ENCODE measurements at regions not wholly inside any gene's neighbourhood (a gene's known extent, or its start where the extent isn't known, plus 50 kb on each side); places are given as distances from the start of the nearest gene placed in this dataset.

GRCh38 chr3:72630969-72631344 lies 217.3 kb downstream of the SHQ1 start:
- peak; percentile 27 for DNase-seq (ENCODE audit: low read depth)
- TF ChIP-seq CTCF (conservative IDR thresholded peaks at IDR 0.05; ENCODE audit: low read depth, low read length), result no peak
- H3K4me3 ChIP-seq (ENCODE audit: low read depth, low read length), result no peak overlapping the region

DNA sequence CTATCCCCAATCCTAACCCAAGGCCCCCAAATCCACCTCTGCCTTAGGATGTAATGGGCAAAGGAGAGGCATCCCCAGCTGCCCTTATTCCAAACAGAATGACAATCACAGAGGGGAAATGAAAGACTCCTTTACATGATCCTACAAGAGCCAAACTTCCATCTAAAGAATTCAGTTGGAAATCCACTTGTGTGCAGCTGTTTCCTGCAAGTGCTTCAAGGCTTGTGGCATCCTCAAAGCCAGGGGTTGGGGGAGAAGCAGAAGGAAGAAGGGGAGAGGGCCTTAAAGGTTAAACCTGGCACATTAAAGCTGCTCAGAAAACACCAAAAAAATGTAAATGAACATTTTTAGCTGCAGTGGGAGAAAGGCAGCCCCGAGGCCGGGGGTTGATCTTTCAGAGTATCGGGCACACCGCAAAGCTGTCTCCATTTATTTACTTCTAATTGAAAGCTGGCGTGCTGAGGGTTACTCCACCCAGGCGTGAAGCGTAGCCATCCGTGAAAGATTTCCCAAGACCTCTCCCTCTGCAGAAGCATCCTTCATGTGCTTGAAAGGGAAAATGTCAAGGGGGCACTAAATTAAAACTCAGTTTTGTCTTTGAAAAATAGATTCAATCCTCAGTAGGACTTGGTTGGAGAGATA lies 217.8 kb downstream of the SHQ1 start:
- peak; percentile 49 for DNase-seq (ENCODE audit: low read depth)
- no peak overlapping the region for H3K4me3 ChIP-seq (ENCODE audit: low read depth, low read length)
- TF ChIP-seq CTCF (conservative IDR thresholded peaks at IDR 0.05; ENCODE audit: low read depth, low read length), result no peak

DNA sequence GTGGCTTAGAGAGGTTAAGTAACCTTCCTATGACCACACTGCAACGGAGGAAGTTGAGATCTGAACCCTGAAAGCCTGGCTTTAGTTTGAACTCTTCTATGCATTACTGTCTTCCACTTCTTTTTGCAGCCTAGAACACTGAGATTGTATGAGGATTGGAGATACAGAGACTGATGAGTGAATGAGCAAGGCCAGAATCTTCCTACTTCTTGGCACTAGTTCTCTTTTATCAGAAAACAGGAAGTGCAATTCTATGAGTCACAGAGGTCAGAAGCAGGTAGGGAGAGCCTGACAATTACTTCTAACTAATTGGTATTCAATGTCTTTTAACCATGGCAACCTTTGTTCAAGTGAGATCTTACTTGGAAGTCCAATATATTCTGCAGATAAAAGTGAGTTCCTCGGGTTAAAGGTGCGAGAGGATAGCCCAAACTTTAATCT lies 219.0 kb downstream of the SHQ1 start:
- no peak overlapping the region for H3K4me3 ChIP-seq (ENCODE audit: low read depth, low read length)
- TF ChIP-seq CTCF (conservative IDR thresholded peaks at IDR 0.05; ENCODE audit: low read depth, low read length), result no peak
- peak; percentile 33 for DNase-seq (ENCODE audit: low read depth)

DNA sequence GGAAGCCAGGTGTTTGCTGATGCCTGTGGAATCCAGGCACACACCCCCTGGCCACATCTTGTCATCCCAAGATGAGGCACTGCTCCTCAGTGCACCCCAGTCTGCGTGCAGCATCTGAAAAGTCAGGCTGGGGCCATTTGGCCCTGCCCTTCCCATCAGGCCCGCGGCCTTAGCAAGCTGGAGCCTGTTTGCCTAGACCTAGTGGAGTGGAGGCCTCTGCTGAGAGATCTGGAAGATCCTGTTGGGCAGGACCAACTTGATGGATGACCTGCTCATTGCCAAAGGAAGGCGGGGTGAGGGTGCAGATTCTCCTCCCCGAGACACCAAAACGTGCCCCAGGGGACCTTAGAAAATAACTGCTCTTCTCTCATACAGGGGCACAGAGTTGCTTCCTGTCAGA lies 220.2 kb downstream of the SHQ1 start:
- no peak for DNase-seq (ENCODE audit: low read depth)
- TF ChIP-seq CTCF (conservative IDR thresholded peaks at IDR 0.05; ENCODE audit: low read depth, low read length), result no peak
- no peak overlapping the region for H3K4me3 ChIP-seq (ENCODE audit: low read depth, low read length)

DNA sequence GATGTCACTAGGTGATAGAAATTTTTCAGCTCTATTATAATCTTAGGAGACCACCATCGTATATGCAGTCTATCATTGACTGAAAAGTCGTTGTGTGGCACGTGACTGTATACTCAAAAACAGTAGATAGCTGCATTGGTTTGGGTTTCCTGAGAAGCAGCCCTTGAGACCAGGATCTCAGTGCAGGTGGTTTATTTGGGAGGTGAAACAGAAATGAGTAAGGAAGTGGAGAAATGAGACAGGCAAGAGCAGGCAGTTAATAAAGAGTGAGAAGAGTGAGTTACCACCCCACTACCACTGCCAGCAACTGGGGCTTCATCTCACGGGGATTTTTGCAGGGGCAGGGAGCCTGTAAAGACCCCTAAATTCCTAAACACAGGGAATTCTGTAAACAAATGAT lies 221.0 kb downstream of the SHQ1 start:
- no peak for DNase-seq (ENCODE audit: low read depth)
- H3K4me3 ChIP-seq (ENCODE audit: low read depth, low read length), result no peak overlapping the region
- no peak for TF ChIP-seq CTCF (conservative IDR thresholded peaks at IDR 0.05; ENCODE audit: low read depth, low read length)

- TF ChIP-seq CTCF (conservative IDR thresholded peaks at IDR 0.05; ENCODE audit: low read depth, low read length), result no peak
- H3K4me3 ChIP-seq (ENCODE audit: low read depth, low read length), result no peak overlapping the region
- DNase-seq (ENCODE audit: low read depth), result peak; percentile 100
These were observed 222.5 kb downstream of the SHQ1 start for GRCh38 chr3:72625602-72626337.

DNA sequence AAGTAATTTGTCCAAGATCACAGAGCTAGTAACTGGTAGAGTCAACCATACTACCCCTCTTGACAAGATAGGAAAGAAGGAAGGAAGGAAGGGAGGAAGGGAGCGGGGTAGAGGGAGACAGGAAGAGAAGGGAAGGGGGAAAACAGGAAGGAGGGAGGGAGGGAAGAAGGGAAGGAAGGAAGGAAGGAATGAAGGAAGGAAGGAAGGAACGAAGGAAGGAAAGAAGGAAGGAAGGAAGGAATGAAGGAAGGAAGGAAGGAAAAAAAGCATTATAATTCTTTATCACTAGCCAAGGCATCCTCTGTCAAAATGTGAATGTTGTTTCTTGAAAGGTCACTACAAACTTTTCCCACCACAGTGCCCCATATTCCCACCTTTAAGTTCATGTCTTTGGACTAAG lies 223.6 kb downstream of the SHQ1 start:
- DNase-seq (ENCODE audit: low read depth), result no peak
- H3K4me3 ChIP-seq (ENCODE audit: low read depth, low read length), result no peak overlapping the region
- no peak for TF ChIP-seq CTCF (conservative IDR thresholded peaks at IDR 0.05; ENCODE audit: low read depth, low read length)
